ENCODE measurements at regions not wholly inside any gene's neighbourhood (a gene's known extent, or its start where the extent isn't known, plus 50 kb on each side); places are given as distances from the start of the nearest gene placed in this dataset.

DNA sequence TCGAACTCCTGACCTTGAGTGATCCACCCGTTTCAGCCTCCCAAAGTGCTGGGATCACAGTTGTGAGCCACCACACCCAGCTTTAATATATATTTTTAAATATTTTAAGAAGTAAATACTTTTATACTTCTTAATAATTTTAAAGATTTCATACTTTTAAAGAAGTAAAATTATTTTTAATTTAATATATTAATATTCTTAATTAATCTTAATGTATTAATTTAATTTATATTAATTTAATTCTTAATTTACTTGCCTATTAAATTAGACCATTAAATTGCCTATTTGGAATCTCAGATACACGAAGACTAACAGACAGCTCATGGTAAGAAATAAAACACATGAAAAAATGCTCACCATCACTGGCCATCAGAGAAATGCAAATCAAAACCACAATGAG lies 1087.4 kb downstream of the CDH18 start (continued):
- TF ChIP-seq, protein P1, sequence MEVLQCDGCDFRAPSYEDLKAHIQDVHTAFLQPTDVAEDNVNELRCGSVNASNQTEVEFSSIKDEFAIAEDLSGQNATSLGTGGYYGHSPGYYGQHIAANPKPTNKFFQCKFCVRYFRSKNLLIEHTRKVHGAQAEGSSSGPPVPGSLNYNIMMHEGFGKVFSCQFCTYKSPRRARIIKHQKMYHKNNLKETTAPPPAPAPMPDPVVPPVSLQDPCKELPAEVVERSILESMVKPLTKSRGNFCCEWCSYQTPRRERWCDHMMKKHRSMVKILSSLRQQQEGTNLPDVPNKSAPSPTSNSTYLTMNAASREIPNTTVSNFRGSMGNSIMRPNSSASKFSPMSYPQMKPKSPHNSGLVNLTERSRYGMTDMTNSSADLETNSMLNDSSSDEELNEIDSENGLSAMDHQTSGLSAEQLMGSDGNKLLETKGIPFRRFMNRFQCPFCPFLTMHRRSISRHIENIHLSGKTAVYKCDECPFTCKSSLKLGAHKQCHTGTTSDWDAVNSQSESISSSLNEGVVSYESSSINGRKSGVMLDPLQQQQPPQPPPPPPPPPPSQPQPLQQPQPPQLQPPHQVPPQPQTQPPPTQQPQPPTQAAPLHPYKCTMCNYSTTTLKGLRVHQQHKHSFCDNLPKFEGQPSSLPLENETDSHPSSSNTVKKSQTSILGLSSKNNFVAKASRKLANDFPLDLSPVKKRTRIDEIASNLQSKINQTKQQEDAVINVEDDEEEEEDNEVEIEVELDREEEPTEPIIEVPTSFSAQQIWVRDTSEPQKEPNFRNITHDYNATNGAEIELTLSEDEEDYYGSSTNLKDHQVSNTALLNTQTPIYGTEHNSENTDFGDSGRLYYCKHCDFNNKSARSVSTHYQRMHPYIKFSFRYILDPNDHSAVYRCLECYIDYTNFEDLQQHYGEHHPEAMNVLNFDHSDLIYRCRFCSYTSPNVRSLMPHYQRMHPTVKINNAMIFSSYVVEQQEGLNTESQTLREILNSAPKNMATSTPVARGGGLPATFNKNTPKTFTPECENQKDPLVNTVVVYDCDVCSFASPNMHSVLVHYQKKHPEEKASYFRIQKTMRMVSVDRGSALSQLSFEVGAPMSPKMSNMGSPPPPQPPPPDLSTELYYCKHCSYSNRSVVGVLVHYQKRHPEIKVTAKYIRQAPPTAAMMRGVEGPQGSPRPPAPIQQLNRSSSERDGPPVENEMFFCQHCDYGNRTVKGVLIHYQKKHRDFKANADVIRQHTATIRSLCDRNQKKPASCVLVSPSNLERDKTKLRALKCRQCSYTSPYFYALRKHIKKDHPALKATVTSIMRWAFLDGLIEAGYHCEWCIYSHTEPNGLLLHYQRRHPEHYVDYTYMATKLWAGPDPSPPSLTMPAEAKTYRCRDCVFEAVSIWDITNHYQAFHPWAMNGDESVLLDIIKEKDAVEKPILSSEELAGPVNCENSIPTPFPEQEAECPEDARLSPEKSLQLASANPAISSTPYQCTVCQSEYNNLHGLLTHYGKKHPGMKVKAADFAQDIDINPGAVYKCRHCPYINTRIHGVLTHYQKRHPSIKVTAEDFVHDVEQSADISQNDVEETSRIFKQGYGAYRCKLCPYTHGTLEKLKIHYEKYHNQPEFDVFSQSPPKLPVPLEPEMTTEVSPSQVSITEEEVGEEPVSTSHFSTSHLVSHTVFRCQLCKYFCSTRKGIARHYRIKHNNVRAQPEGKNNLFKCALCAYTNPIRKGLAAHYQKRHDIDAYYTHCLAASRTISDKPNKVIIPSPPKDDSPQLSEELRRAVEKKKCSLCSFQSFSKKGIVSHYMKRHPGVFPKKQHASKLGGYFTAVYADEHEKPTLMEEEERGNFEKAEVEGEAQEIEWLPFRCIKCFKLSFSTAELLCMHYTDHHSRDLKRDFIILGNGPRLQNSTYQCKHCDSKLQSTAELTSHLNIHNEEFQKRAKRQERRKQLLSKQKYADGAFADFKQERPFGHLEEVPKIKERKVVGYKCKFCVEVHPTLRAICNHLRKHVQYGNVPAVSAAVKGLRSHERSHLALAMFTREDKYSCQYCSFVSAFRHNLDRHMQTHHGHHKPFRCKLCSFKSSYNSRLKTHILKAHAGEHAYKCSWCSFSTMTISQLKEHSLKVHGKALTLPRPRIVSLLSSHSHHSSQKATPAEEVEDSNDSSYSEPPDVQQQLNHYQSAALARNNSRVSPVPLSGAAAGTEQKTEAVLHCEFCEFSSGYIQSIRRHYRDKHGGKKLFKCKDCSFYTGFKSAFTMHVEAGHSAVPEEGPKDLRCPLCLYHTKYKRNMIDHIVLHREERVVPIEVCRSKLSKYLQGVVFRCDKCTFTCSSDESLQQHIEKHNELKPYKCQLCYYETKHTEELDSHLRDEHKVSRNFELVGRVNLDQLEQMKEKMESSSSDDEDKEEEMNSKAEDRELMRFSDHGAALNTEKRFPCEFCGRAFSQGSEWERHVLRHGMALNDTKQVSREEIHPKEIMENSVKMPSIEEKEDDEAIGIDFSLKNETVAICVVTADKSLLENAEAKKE (CRISPR knock-in tag; IDR thresholded peaks at IDR 0.05): no peak
- TF ChIP-seq CREB1 (CRISPR knock-in tag; IDR thresholded peaks at IDR 0.05; ENCODE audit: low read depth): no peak
- no peak for TF ChIP-seq JUNB (IDR thresholded peaks at IDR 0.05; ENCODE audit: unreplicated experiment)
- no peak for TF ChIP-seq ZNF331 (CRISPR knock-in tag; IDR thresholded peaks at IDR 0.05; ENCODE audit: low read depth)
- TF ChIP-seq POLR2AphosphoS5 (IDR thresholded peaks at IDR 0.05; ENCODE audit: low read depth): no peak
- TF ChIP-seq NANOG (IDR thresholded peaks at IDR 0.05; ENCODE audit: borderline replicate concordance): no peak
- no peak for TF ChIP-seq STAT1 (IDR thresholded peaks at IDR 0.05; ENCODE audit: unreplicated experiment)

DNA sequence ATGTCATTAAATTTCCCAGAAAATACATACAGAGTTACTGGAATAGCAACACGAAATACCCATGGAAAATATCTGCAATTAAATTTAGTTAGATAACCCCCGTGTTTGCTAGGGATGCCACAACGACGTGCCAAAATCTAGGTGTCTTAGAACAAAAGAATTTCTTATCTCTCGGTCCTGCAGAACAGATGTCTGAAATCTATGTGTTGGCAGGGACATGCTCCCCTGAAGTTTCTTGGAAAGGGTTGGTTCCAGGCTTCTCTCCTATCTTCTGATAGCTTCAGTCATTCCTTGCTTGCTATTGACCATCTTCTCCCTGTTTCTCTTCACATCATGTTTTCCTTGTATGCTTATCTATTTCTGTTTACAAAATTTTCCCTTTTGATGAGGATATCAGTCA lies 1067.0 kb downstream of the CDH18 start:
- ATAC-seq: no peak
- Histone ChIP-seq H3K4me1 (ENCODE audit: insufficient read depth) (peaks cover 12% of the 10 kb centered on the region), H3F3A (replicated peaks; ENCODE audit: low read depth) (no peaks in the 10 kb centered on the region), H4K20me1 (replicated peaks; ENCODE audit: insufficient read depth) (no peaks in the 10 kb centered on the region), H3K27me3 (ENCODE audit: insufficient read depth) (no peaks in the 10 kb centered on the region), H3K27ac (ENCODE audit: low read depth) (no peak overlapping the region), H3K9me2 (ENCODE audit: insufficient read depth) (peaks cover 13% of the 10 kb centered on the region; the same call in 1 of the 2 replicates), H3K4me3 (no peak overlapping the region), H3K79me2 (replicated peaks; ENCODE audit: insufficient read depth) (no peaks in the 10 kb centered on the region), H2AFZ (no peak overlapping the region), H3K4me2 (no peak overlapping the region), H3K36me3 (ENCODE audit: insufficient read depth) (no peaks in the 10 kb centered on the region)
- DNase-seq (ENCODE audit: low spot score): no peak
- Mint-ChIP-seq H3K9me3 (no peaks in the 10 kb centered on the region), H3K36me3 (ENCODE audit: low read depth) (no peaks in the 10 kb centered on the region), H3K4me3 (no peak overlapping the region), H3K4me1 (peaks cover 3% of the 10 kb centered on the region; the same call in 2 of the 3 replicates), H3K27me3 (ENCODE audit: insufficient read depth, low read depth, poor library complexity) (no peaks in the 10 kb centered on the region), H3K27ac (no peak overlapping the region)
- TF ChIP-seq NANOG (IDR thresholded peaks at IDR 0.05; ENCODE audit: borderline replicate concordance): no peak
